Head of caudate nucleus (tissue), 42 donors: ENCODE measurements at regions not wholly inside any gene's neighbourhood (a gene's known extent, or its start where the extent isn't known, plus 50 kb on each side); places are given as distances from the start of the nearest gene placed in this dataset.
"Not testable (repeated sequence)": the region's sequence is repeated elsewhere in the genome, so short reads cannot be mapped to it uniquely, and the experiment has no call there.

Source experiments
- DNase-seq, 42 donors: peaks; one replicate each; pipeline versions ENCODE4 v3.0.0 to v3.0.0-alpha.2; 2020 to 2021; ENCODE audit warnings: mixed read lengths in 7 of 42
- intact Hi-C: fragments of 100-400 bp; cut with DNase I; formaldehyde crosslinking; loops from one replicate; pipeline ENCODE4 v1.15.0; 2022

DNA sequence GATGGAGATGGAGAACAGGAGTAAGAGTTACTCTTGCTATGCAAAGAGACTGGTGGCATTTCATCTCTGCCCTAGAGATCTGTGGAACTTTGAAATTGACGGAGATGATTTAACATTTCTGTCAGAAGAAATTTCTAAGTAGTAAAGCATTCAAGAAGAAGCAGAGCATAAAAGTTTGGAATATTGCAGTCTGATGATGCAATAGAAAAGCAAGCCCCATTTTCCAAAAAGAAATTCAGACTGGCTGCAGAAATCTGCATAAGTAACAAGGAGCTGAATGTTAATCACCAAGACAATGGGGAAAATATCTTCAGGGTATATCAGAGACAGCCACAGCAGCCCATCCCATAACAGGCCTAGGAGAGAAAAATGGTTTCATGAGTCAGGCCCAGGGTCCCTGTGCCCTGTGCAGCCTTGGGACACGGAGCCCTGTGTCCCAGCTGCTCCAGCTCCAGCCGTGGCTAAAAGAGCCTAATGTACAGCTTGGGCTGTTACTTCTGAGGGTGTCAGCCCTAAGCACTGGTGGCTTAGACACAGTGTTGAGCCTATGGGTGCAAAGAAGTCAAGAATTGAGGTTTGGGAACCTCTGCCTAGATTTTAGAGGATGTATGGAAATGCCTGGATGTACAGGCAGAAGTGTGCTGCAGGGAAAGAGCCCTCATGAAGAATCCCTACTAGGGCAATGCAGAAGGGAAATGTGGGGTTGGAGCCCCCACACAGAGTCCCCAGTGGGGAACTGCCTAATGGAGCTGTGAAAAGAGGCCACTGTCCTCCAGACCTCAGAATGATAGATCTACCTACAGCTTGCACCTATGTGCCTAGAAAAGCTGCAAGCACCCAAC lies 616.6 kb downstream of the SLC16A7 start:
- no peak for DNase-seq
- intact Hi-C loops, result no loop called here

- DNase-seq, intact Hi-C loops: not testable (repeated sequence)
Observed at GRCh38 chr12:60213272-60213671, 617.4 kb downstream of the SLC16A7 start.

GRCh38 chr12:60216226-60216625 lies 620.4 kb downstream of the SLC16A7 start:
- DNase-seq, result no peak
- intact Hi-C loops, result no loop called here

- intact Hi-C loops, result no loop called here
- DNase-seq, result no peak
Observed at GRCh38 chr12:60223242-60223641, 627.4 kb downstream of the SLC16A7 start.

- intact Hi-C loops, result no loop called here
- no peak for DNase-seq
Observed at GRCh38 chr12:60225216-60226000, 629.6 kb downstream of the SLC16A7 start.

- no peak for DNase-seq
- intact Hi-C loops, result no loop called here
Observed at GRCh38 chr12:60227916-60228315, 632.1 kb downstream of the SLC16A7 start.

- intact Hi-C loops, result no loop called here
- no peak for DNase-seq
Observed at GRCh38 chr12:60230056-60230455, 634.2 kb downstream of the SLC16A7 start.

DNA sequence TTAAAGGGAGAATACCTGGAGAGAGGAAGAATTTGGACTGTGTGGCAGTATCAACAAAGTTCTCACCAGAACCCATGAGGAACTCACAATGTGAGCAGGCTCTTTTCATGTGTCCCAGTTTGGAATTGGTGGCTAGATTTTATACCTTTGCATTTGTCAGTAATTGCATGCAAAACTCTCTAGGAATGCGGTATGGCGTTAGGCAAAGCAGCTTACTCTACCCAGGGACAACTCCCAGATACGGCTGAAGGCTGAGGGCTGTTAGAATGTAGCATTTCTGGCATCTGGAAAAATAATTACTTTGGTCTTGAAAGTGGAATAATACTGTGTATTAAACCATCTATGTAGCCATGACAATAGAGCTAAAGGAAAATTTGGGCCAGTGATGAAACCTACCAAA lies 635.5 kb downstream of the SLC16A7 start:
- intact Hi-C loops, result no loop called here
- DNase-seq, result no peak

DNA sequence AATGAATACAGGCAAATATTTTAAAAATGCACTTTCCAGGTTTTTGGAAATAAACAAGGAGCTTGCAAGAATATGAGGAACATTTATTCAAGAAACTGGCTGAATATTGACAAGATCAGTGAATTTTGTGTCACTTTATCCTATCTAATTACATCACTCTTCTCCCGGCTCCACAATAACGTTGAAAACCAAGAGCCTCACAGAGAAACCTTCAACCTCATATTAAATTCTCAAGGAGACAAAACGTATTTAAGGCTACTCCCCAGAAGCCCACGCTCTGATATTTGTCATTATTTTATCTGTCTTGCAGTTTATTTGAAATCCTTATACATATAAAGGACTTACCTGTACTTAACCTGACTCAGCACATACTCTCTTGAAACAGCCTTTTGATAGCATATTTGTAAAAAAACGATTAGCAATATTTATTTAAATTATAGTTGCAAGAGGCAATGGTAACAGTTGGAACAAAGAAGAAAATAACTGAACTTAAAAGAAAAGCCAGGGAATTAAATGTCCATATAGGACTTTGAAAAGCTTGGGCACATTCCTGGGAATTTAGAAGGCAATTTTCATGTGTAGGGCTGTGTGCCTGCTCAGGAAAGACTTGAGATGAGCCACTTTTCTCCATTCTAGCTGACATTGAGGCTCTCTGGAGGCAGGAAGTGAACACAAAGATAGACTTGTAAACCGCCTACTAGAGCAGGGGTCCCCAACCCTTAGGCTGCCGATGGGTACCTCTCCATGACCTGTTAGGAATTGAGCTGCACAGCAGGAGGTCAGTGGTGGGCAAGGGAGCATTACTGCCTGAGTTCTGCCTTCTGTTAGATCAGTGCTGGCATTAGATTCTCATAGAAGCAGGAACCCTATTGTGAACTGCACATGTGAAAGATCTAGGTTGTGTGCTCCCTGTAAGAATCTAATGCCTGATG lies 636.4 kb downstream of the SLC16A7 start:
- intact Hi-C loops, result no loop called here
- DNase-seq, result no peak

DNA sequence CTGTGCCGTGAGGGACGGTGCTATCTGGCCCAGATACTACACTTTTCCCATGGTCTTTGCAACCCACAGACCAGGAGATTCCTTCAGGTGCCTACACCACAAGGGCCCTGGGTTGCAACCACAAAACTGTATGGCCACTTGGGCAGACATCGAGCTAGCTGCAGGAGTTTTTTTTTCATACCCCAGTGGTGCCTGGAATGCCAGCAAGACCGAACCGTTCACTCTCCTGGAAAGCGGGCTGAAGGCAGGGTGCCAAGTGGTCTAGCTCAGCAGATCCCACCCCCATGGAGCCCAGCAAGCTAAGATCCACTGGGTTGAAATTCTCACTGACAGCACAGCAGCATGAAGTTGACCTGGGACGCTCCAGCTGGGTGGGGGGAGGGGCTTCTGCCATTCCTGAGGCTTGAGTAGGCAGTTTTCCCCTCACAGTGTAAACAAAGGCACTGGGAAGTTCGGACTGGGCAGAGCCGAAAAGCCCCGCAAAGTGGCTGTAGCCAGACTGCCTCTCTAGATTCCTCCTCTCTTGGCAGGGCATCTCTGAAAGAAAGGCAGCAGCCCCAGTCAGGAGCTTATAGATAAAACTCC lies 638.9 kb downstream of the SLC16A7 start:
- DNase-seq, intact Hi-C loops: not testable (repeated sequence)

DNA sequence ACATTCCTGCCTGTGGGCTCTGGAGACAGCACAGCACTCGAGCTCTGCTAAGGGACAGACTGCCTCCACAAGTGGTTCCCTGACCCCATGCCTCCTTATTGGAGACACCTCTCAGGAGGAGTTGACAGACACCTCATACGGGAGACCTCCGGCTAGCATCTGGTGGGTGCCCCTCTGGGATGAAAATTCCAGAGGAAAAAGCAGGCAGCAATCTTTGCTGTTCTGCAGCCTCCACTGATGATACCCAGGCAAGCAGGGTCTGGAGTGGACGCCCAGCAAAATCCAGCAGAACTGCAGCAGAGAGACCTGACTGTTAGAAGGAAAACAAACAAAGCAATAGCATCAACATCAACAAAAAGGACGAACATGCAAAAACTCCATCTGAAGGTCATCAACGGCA lies 639.4 kb downstream of the SLC16A7 start:
- intact Hi-C loops, result no loop called here
- no peak for DNase-seq

GRCh38 chr12:60236416-60236815 lies 640.6 kb downstream of the SLC16A7 start:
- intact Hi-C loops, DNase-seq: not testable (repeated sequence)

- intact Hi-C loops, result no loop called here
- DNase-seq, result no peak
Observed at GRCh38 chr12:60240891-60241290, 645.1 kb downstream of the SLC16A7 start.

DNA sequence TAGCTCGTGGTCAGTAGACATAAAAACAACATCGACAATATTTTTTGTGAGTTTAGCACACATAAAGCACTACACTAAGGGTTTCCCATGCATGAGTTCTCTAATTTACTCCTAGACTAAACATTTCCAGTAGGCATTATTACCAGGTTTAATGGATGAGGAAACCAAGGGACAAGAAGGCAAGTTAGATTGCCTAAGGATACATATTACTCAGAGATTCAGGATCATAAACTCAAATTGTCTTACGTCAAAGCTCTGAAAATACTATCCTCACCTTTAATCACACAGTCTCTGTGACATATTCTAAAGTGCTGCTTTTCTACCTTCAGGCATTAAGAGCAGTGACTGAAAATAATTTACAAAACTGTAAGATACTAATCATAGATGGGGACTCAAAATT lies 655.3 kb downstream of the SLC16A7 start:
- intact Hi-C loops, result no loop called here
- no peak for DNase-seq

DNA sequence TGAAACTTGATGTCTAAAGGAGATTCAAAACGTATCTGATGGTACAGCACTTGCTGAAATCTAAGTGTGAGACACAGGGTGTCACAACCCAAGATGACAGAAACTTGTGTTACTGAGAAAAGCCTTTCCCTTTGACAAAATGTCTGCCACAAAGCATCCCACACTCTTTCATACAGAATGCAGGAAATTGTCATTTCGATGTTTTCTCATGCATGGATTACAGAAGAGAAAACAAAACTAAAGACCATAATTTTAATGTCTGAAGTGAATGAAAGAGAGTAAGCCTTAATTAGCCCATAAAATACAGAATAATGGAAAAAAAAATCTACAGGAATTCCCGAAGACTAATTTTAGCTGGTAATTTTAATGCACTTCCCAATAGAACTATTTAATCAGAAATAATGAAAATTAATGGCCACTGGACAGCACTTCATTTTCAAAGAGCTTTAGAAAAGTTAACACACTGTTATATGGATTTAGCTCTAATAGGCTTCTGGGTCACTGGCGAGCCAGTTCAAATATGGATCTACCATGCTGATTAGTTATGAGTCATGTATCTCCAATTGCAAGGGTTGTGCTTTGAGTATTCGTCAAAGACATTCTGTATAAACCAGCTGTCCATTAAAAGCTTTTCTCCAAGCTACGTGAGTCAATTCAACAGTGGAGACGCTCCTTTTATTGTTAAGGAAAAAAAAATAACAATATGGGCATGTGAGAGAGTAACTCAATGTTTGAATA lies 656.7 kb downstream of the SLC16A7 start:
- no peak for DNase-seq
- intact Hi-C loops, result no loop called here

DNA sequence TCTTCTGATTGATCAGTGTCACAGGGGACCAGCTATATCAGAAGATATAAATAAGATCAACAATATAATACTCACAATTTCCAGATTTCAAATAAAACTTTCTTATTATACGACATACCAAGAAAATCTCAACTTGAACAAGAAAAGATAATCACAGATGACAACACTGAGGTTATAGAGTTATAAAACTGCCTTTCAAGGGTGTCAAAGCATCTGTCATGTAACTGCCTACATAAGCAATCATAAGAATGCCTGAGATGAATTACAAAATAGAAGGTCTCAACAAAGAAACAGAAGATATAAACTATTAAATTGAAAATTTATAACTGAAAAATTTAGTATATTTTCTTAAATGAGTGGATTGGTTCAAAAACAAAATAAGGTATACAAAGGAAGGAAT lies 659.2 kb downstream of the SLC16A7 start:
- no peak for DNase-seq
- intact Hi-C loops, result no loop called here

GRCh38 chr12:60257063-60257462 lies 661.2 kb downstream of the SLC16A7 start:
- intact Hi-C loops, result no loop called here
- DNase-seq, result no peak

GRCh38 chr12:60259225-60259624 lies 663.4 kb downstream of the SLC16A7 start:
- intact Hi-C loops, result no loop called here
- no peak for DNase-seq
